GM19035 (cell line): ENCODE measurements at regions not wholly inside any gene's neighbourhood (a gene's known extent, or its start where the extent isn't known, plus 50 kb on each side); places are given as distances from the start of the nearest gene placed in this dataset.

Source experiments
- ATAC-seq: cut with Tn5 transposase; IDR thresholded peaks from one replicate; pipeline ENCODE4 v1.9.1; 2021; ENCODE audit not compliant: unreplicated experiment

GRCh38 chr17:77664097-77664729 lies 294.3 kb upstream of the TNRC6C start:
- ATAC-seq = no peak

GRCh38 chr17:77665833-77666232 lies 292.7 kb upstream of the TNRC6C start:
- ATAC-seq = no peak

- ATAC-seq = no peak
Observed at GRCh38 chr17:77666462-77666861, 292.0 kb upstream of the TNRC6C start.

GRCh38 chr17:77666881-77667395 lies 291.6 kb upstream of the TNRC6C start:
- ATAC-seq = no peak

GRCh38 chr17:77667478-77667877 lies 291.0 kb upstream of the TNRC6C start:
- ATAC-seq = no peak

- no peak for ATAC-seq
Observed at GRCh38 chr17:77668518-77668917, 290.0 kb upstream of the TNRC6C start.

GRCh38 chr17:77670173-77670572 lies 288.3 kb upstream of the TNRC6C start:
- ATAC-seq = no peak

- ATAC-seq = no peak
Observed at GRCh38 chr17:77674358-77674757, 284.1 kb upstream of the TNRC6C start.

- no peak for ATAC-seq
Observed at GRCh38 chr17:77675411-77675810, 283.1 kb upstream of the TNRC6C start.

- no peak for ATAC-seq
Observed at GRCh38 chr17:77675816-77676215, 282.7 kb upstream of the TNRC6C start.

GRCh38 chr17:77676237-77676661 lies 282.3 kb upstream of the TNRC6C start:
- ATAC-seq = no peak

GRCh38 chr17:77677211-77677610 lies 281.3 kb upstream of the TNRC6C start:
- no peak for ATAC-seq

- ATAC-seq = no peak
Observed at GRCh38 chr17:77677630-77678029, 280.9 kb upstream of the TNRC6C start.

- no peak for ATAC-seq
Observed at GRCh38 chr17:77679589-77679988, 278.9 kb upstream of the TNRC6C start.

- ATAC-seq = no peak
Observed at GRCh38 chr17:77681861-77682260, 276.6 kb upstream of the TNRC6C start.

GRCh38 chr17:77684803-77685798 lies 273.4 kb upstream of the TNRC6C start:
- ATAC-seq = no peak

- no peak for ATAC-seq
Observed at GRCh38 chr17:77685881-77686486, 272.5 kb upstream of the TNRC6C start.

- no peak for ATAC-seq
Observed at GRCh38 chr17:77686903-77687302, 271.6 kb upstream of the TNRC6C start.

GRCh38 chr17:77687417-77687816 lies 271.1 kb upstream of the TNRC6C start:
- no peak for ATAC-seq

GRCh38 chr17:77687921-77688320 lies 270.6 kb upstream of the TNRC6C start:
- ATAC-seq = no peak

GRCh38 chr17:77688369-77688768 lies 270.1 kb upstream of the TNRC6C start:
- ATAC-seq = no peak
